ENCODE measurements at regions not wholly inside any gene's neighbourhood (a gene's known extent, or its start where the extent isn't known, plus 50 kb on each side); places are given as distances from the start of the nearest gene placed in this dataset.

DNA sequence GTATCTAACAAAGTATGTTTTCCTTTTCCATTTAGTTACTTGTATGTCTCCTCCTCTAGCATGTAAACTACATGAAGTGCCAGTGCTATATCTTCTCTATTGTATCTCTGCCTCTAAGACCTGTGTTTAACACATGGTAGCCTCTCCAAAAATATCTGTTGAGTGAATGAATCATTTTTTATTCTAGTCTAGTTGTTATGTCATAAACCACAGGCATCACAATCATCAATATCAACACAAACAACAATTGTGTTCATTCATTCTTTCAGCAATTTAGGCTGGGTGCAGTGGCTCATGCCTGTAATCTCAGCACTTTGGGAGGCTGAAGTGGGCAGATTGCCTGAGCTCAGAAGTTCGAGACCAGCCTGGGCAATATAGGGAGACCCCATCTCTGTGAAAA, 111.6 kb upstream of the EYA4 start:
- TF ChIP-seq, protein P1, sequence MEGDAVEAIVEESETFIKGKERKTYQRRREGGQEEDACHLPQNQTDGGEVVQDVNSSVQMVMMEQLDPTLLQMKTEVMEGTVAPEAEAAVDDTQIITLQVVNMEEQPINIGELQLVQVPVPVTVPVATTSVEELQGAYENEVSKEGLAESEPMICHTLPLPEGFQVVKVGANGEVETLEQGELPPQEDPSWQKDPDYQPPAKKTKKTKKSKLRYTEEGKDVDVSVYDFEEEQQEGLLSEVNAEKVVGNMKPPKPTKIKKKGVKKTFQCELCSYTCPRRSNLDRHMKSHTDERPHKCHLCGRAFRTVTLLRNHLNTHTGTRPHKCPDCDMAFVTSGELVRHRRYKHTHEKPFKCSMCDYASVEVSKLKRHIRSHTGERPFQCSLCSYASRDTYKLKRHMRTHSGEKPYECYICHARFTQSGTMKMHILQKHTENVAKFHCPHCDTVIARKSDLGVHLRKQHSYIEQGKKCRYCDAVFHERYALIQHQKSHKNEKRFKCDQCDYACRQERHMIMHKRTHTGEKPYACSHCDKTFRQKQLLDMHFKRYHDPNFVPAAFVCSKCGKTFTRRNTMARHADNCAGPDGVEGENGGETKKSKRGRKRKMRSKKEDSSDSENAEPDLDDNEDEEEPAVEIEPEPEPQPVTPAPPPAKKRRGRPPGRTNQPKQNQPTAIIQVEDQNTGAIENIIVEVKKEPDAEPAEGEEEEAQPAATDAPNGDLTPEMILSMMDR (IDR thresholded peaks at IDR 0.05; ENCODE audit: low read length) = no peak
- TF ChIP-seq EZH2 (optimal IDR thresholded peaks at IDR 0.05; ENCODE audit: low read depth, low read length) = no peak
